ENCODE measurements at regions not wholly inside any gene's neighbourhood (a gene's known extent, or its start where the extent isn't known, plus 50 kb on each side); places are given as distances from the start of the nearest gene placed in this dataset.

DNA sequence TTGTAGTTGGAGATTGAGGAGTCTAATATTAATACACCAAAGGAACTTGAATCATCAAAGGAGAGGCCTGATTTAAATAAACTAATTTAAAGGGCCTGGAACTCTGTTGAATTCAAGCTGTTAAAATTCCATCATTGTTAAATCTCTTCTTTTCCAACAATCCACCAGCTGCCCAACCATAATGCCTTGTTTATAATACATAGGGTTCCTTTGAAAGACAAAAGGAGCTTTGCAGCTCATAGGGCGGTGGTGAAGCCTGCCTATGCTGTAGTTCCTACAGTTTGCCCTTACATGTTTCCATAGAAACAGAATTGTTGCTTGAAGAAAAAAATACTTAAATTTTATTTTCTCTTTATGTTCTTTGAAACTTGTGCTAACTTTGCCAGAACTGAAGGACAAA, 102.8 kb downstream of the GLUD2 start:
- TF ChIP-seq CTCF (IDR thresholded peaks at IDR 0.05; ENCODE audit: borderline replicate concordance, extremely low read depth, low read length, poor library complexity, severe bottlenecking) (no peak), EZH2 (IDR thresholded peaks at IDR 0.05; ENCODE audit: borderline replicate concordance, low read depth, low read length, severe bottlenecking) (no peak)

All from DND-41 (cell line).